ENCODE measurements at regions not wholly inside any gene's neighbourhood (a gene's known extent, or its start where the extent isn't known, plus 50 kb on each side); places are given as distances from the start of the nearest gene placed in this dataset.

GRCh38 chr2:133953524-133953923, 300.3 kb upstream of the MGAT5 start:
- Mint-ChIP-seq H3K36me3 (ENCODE audit: low read depth) (no peaks in the 10 kb centered on the region), H3K27ac (no peak overlapping the region), H3K27me3 (ENCODE audit: insufficient read depth, low read depth, poor library complexity) (no peaks in the 10 kb centered on the region), H3K4me3 (no peak overlapping the region), H3K9me3 (no peaks in the 10 kb centered on the region), H3K4me1 (no peaks in the 10 kb centered on the region)
- no peak for ATAC-seq
- TF ChIP-seq STAT1 (IDR thresholded peaks at IDR 0.05; ENCODE audit: unreplicated experiment) (no peak), ZNF331 (CRISPR knock-in tag; IDR thresholded peaks at IDR 0.05; ENCODE audit: low read depth) (no peak), NANOG (IDR thresholded peaks at IDR 0.05; ENCODE audit: borderline replicate concordance) (no peak), POLR2AphosphoS5 (IDR thresholded peaks at IDR 0.05; ENCODE audit: low read depth) (no peak), JUNB (IDR thresholded peaks at IDR 0.05; ENCODE audit: unreplicated experiment) (no peak), ETS1 (IDR thresholded peaks at IDR 0.05) (no peak)
- TF ChIP-seq, protein P1, sequence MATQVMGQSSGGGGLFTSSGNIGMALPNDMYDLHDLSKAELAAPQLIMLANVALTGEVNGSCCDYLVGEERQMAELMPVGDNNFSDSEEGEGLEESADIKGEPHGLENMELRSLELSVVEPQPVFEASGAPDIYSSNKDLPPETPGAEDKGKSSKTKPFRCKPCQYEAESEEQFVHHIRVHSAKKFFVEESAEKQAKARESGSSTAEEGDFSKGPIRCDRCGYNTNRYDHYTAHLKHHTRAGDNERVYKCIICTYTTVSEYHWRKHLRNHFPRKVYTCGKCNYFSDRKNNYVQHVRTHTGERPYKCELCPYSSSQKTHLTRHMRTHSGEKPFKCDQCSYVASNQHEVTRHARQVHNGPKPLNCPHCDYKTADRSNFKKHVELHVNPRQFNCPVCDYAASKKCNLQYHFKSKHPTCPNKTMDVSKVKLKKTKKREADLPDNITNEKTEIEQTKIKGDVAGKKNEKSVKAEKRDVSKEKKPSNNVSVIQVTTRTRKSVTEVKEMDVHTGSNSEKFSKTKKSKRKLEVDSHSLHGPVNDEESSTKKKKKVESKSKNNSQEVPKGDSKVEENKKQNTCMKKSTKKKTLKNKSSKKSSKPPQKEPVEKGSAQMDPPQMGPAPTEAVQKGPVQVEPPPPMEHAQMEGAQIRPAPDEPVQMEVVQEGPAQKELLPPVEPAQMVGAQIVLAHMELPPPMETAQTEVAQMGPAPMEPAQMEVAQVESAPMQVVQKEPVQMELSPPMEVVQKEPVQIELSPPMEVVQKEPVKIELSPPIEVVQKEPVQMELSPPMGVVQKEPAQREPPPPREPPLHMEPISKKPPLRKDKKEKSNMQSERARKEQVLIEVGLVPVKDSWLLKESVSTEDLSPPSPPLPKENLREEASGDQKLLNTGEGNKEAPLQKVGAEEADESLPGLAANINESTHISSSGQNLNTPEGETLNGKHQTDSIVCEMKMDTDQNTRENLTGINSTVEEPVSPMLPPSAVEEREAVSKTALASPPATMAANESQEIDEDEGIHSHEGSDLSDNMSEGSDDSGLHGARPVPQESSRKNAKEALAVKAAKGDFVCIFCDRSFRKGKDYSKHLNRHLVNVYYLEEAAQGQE (IDR thresholded peaks at IDR 0.05; ENCODE audit: unreplicated experiment) = no peak
- Histone ChIP-seq H3K4me2 (no peak overlapping the region), H2AFZ (no peak overlapping the region), H3K9me2 (ENCODE audit: insufficient read depth) (peaks cover 8% of the 10 kb centered on the region), H3K4me1 (ENCODE audit: insufficient read depth) (no peaks in the 10 kb centered on the region), H3K4me3 (no peak overlapping the region), H3K79me2 (replicated peaks; ENCODE audit: insufficient read depth) (no peaks in the 10 kb centered on the region), H3F3A (replicated peaks; ENCODE audit: low read depth) (no peaks in the 10 kb centered on the region), H3K27me3 (ENCODE audit: insufficient read depth) (no peaks in the 10 kb centered on the region), H4K20me1 (replicated peaks; ENCODE audit: insufficient read depth) (no peaks in the 10 kb centered on the region), H3K36me3 (ENCODE audit: insufficient read depth) (no peaks in the 10 kb centered on the region), H3K27ac (ENCODE audit: low read depth) (no peak overlapping the region)
- DNase-seq (ENCODE audit: low spot score) = no peak

- Mint-ChIP-seq H3K9me3 (no peaks in the 10 kb centered on the region), H3K4me3 (no peak overlapping the region), H3K27ac (no peak overlapping the region), H3K36me3 (ENCODE audit: low read depth) (no peaks in the 10 kb centered on the region), H3K4me1 (no peaks in the 10 kb centered on the region), H3K27me3 (ENCODE audit: insufficient read depth, low read depth, poor library complexity) (no peaks in the 10 kb centered on the region)
- TF ChIP-seq NANOG (IDR thresholded peaks at IDR 0.05; ENCODE audit: borderline replicate concordance) (no peak), ZNF114 (CRISPR knock-in tag; IDR thresholded peaks at IDR 0.05) (no peak), CREB1 (CRISPR knock-in tag; IDR thresholded peaks at IDR 0.05; ENCODE audit: low read depth) (no peak), EZH2phosphoT487 (IDR thresholded peaks at IDR 0.05; ENCODE audit: unreplicated experiment) (no peak)
- no peak overlapping the region for H3K4me3 ChIP-seq
- H3K79me2 ChIP-seq (replicated peaks; ENCODE audit: insufficient read depth) = no peaks in the 10 kb centered on the region
- no peak overlapping the region for H3K4me2 ChIP-seq
- no peaks in the 10 kb centered on the region for H4K20me1 ChIP-seq (replicated peaks; ENCODE audit: insufficient read depth)
- no peaks in the 10 kb centered on the region for H3K36me3 ChIP-seq (ENCODE audit: insufficient read depth)
- H3K27me3 ChIP-seq (ENCODE audit: insufficient read depth) = no peaks in the 10 kb centered on the region
- H2AFZ ChIP-seq = no peak overlapping the region
- H3F3A ChIP-seq (replicated peaks; ENCODE audit: low read depth) = no peaks in the 10 kb centered on the region
- no peaks in the 10 kb centered on the region for H3K4me1 ChIP-seq (ENCODE audit: insufficient read depth)
- peaks cover 16% of the 10 kb centered on the region for H3K9me2 ChIP-seq (ENCODE audit: insufficient read depth)
- DNase-seq (ENCODE audit: low spot score) (no peak), ATAC-seq (no peak)
- H3K27ac ChIP-seq (ENCODE audit: low read depth) = no peak overlapping the region
These were observed 299.2 kb upstream of the MGAT5 start for GRCh38 chr2:133954636-133955035.

Measured in GM23338 (cell line).